ENCODE measurements at regions not wholly inside any gene's neighbourhood (a gene's known extent, or its start where the extent isn't known, plus 50 kb on each side); places are given as distances from the start of the nearest gene placed in this dataset.

- no peak for TF ChIP-seq CTCF (IDR thresholded peaks at IDR 0.05; ENCODE audit: low read length)
- TF ChIP-seq EZH2 (optimal IDR thresholded peaks at IDR 0.05; ENCODE audit: low read depth, low read length) = no peak
Measured at GRCh38 chr5:4440536-4440935, 699.6 kb upstream of the ADAMTS16 start.

Data from MM.1S (cell line).